ENCODE measurements at regions not wholly inside any gene's neighbourhood (a gene's known extent, or its start where the extent isn't known, plus 50 kb on each side); places are given as distances from the start of the nearest gene placed in this dataset.

- TF ChIP-seq, protein P1, sequence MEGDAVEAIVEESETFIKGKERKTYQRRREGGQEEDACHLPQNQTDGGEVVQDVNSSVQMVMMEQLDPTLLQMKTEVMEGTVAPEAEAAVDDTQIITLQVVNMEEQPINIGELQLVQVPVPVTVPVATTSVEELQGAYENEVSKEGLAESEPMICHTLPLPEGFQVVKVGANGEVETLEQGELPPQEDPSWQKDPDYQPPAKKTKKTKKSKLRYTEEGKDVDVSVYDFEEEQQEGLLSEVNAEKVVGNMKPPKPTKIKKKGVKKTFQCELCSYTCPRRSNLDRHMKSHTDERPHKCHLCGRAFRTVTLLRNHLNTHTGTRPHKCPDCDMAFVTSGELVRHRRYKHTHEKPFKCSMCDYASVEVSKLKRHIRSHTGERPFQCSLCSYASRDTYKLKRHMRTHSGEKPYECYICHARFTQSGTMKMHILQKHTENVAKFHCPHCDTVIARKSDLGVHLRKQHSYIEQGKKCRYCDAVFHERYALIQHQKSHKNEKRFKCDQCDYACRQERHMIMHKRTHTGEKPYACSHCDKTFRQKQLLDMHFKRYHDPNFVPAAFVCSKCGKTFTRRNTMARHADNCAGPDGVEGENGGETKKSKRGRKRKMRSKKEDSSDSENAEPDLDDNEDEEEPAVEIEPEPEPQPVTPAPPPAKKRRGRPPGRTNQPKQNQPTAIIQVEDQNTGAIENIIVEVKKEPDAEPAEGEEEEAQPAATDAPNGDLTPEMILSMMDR (IDR thresholded peaks at IDR 0.05; ENCODE audit: extremely low read depth in 1 of 2, insufficient read depth in 1 of 2, low read depth in 1 of 2, low read length in 2 of 2): no peak
- TF ChIP-seq EZH2 (IDR thresholded peaks at IDR 0.05; ENCODE audit: borderline replicate concordance, low read depth, low read length, severe bottlenecking) (no peak), POLR2AphosphoS5 (IDR thresholded peaks at IDR 0.05; ENCODE audit: insufficient read depth, low read depth, low read length) (no peak), JUN (IDR thresholded peaks at IDR 0.05; ENCODE audit: borderline replicate concordance, insufficient read depth, insufficient read length, low read depth) (no peak), POLR2A (IDR thresholded peaks at IDR 0.05; ENCODE audit: low read depth, low read length) (no peak)
Observed at GRCh38 chr9:108271236-108271635, 584.5 kb downstream of the ACTL7B start.

Measured in endothelial cell of umbilical vein (primary cell).